ENCODE measurements at regions not wholly inside any gene's neighbourhood (a gene's known extent, or its start where the extent isn't known, plus 50 kb on each side); places are given as distances from the start of the nearest gene placed in this dataset.

DNA sequence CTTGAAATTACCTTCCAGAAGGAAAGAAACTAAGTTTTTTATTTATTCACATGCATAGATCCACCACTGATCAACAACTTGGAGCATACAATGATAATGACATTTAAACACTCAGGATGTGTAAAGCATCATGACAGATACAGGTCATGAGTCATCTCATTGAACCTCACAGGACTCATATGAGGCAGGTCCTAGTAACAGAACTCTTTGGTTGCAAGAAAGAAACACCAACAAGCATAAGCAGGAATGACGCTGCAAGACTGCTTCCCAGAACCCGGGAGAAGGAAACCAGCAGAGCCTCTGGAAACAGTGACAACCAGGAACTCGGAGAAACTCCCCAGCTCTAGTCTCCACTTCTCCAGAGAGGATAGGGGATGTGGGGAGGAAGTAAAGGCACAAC is 60.8 kb upstream of the IPO5 start:
- DNase-seq (ENCODE audit: low read depth, low spot score) = no peak
- no peak overlapping the region for H3K27ac ChIP-seq

- no peak overlapping the region for H3K27ac ChIP-seq
- no peak for DNase-seq (ENCODE audit: low read depth, low spot score)
Observed at GRCh38 chr13:97895383-97895782, 58.1 kb upstream of the IPO5 start.

GRCh38 chr13:97896446-97896845 is 57.0 kb upstream of the IPO5 start:
- no peak for DNase-seq (ENCODE audit: low read depth, low spot score)
- no peak overlapping the region for H3K27ac ChIP-seq

DNA sequence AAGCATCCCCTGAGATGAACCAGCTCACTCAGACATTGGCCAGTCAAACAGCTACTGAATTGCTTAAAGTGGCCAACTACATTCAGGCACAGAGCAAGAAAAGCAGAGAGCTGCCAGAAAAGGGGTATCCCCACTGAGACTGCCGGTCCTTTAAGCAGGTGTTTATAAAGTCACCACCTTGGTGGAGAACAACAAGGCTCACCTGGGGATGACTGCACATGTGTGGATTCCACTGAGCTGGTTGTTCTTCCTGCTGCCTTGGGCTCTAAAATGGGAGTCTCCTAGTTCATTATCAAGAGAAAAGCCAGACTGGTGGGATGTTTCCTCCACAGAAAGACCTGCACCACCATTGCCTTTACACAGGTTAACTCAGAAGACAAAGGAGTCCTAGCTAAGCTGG is 51.8 kb upstream of the IPO5 start:
- DNase-seq (ENCODE audit: low read depth, low spot score) = no peak
- no peak overlapping the region for H3K27ac ChIP-seq
